Prostate gland (tissue), 2 donors: ENCODE measurements at regions not wholly inside any gene's neighbourhood (a gene's known extent, or its start where the extent isn't known, plus 50 kb on each side); places are given as distances from the start of the nearest gene placed in this dataset.

Experiments
- CTCF ChIP-seq, 4 experiments: fragments of 200-600 bp in 2 of 4; fragments of 450-650 bp in 2 of 4; sonication (generic) in 2 of 4; IDR thresholded peaks; 1 replicate in 3 of 4; 2 replicates in 1 of 4; pipeline ENCODE4 v1.5.1; 2016 to 2019; ENCODE audit warnings: antibody characterized with exemption in 4 of 4, mild to moderate bottlenecking in 2 of 4, moderate library complexity in 2 of 4
- POLR2A ChIP-seq: fragments of 450-650 bp; IDR thresholded peaks from one replicate; pipeline ENCODE4 v1.6.1; 2016; ENCODE audit warnings: antibody characterized with exemption, mild to moderate bottlenecking
- POLR2AphosphoS5 ChIP-seq: sonication (generic); formaldehyde crosslinking; IDR thresholded peaks from one replicate; pipeline ENCODE4 v1.6.1; 2017; ENCODE audit warnings: antibody characterized with exemption

- TF ChIP-seq POLR2A (no peak), CTCF (IDR thresholded peaks at IDR 0.05) (no peak), POLR2AphosphoS5 (no peak)
Measured at GRCh38 chr20:6696001-6696400, 71.5 kb upstream of the BMP2 start.
